Liver (tissue), 8 donors: ENCODE measurements at regions not wholly inside any gene's neighbourhood (a gene's known extent, or its start where the extent isn't known, plus 50 kb on each side); places are given as distances from the start of the nearest gene placed in this dataset.

ENCODE experiments used
- DNase-seq: peaks from one replicate; pipeline ENCODE4 v3.0.0-alpha.2; 2017; ENCODE audit warnings: low spot score
- H3K27ac ChIP-seq, 2 donors: one replicate each; pipeline ENCODE4 v1.7.0; 2013; ENCODE audit warnings: inconsistent platforms in 2 of 2, low read length in 2 of 2, control low read depth in 1 of 2, low read depth in 1 of 2, mild to moderate bottlenecking in 1 of 2
- H3K27me3 ChIP-seq, 4 donors: one replicate each; pipeline versions ENCODE4 v1.6.1 to v1.7.0; 2013; ENCODE audit warnings: low read length in 3 of 4, inconsistent platforms in 1 of 4, mild to moderate bottlenecking in 1 of 4, moderate library complexity in 1 of 4; ENCODE audit not compliant: control insufficient read depth in 4 of 4, insufficient read depth in 4 of 4
- H3K36me3 ChIP-seq, 4 donors: one replicate each; pipeline versions ENCODE4 v1.6.1 to v1.7.0; 2013; ENCODE audit warnings: low read length in 3 of 4, mild to moderate bottlenecking in 3 of 4, low read depth in 1 of 4, moderate library complexity in 1 of 4; ENCODE audit not compliant: control insufficient read depth in 4 of 4, insufficient read depth in 3 of 4
- H3K4me1 ChIP-seq, 4 donors: one replicate each; pipeline versions ENCODE4 v1.6.1 to v1.7.0; 2013; ENCODE audit warnings: low read length in 3 of 4, mild to moderate bottlenecking in 3 of 4, moderate library complexity in 1 of 4; ENCODE audit not compliant: control insufficient read depth in 4 of 4, insufficient read depth in 4 of 4
- H3K4me3 ChIP-seq, 3 donors: one replicate each; pipeline versions ENCODE4 v1.6.1 to v1.7.0; 2013; ENCODE audit warnings: low read length in 3 of 3, control low read depth in 1 of 3, low read depth in 1 of 3, mild to moderate bottlenecking in 1 of 3
- H3K9ac ChIP-seq, 2 donors: one replicate each; pipeline ENCODE4 v1.7.0; 2013; ENCODE audit warnings: low read length in 2 of 2, mild to moderate bottlenecking in 2 of 2, moderate library complexity in 2 of 2, control low read depth in 1 of 2, low read depth in 1 of 2
- H3K9me3 ChIP-seq, 4 donors: one replicate each; pipeline versions ENCODE4 v1.6.1 to v1.7.0; 2013; ENCODE audit warnings: low read length in 3 of 4; ENCODE audit not compliant: control insufficient read depth in 4 of 4
- EGR1 ChIP-seq, 2 donors: IDR thresholded peaks; 2 replicates each; pipeline ENCODE4 v1.6.1; 2016 to 2018; ENCODE audit warnings: antibody characterized with exemption in 2 of 2, low read depth in 2 of 2
- GABPA ChIP-seq, 2 donors: IDR thresholded peaks in 1 of 2; conservative IDR thresholded peaks in 1 of 2; 2 replicates each; pipeline ENCODE4 v1.6.1; 2016; ENCODE audit warnings: antibody characterized with exemption in 2 of 2, mild to moderate bottlenecking in 1 of 2, moderate library complexity in 1 of 2
- HNF4A ChIP-seq, 2 donors: conservative IDR thresholded peaks; 2 replicates each; pipeline ENCODE4 v1.6.1; 2016; ENCODE audit warnings: antibody characterized with exemption in 2 of 2, mild to moderate bottlenecking in 2 of 2
- HNF4G ChIP-seq: IDR thresholded peaks from 2 replicates; pipeline ENCODE4 v1.6.1; 2016; ENCODE audit warnings: antibody characterized with exemption
- JUND ChIP-seq, 2 donors: IDR thresholded peaks; 2 replicates each; pipeline ENCODE4 v1.6.1; 2016; ENCODE audit warnings: antibody characterized with exemption in 2 of 2
- NR2F2 ChIP-seq: IDR thresholded peaks from 2 replicates; pipeline ENCODE4 v1.6.1; 2016; ENCODE audit warnings: antibody characterized with exemption
- RAD21 ChIP-seq, 2 donors: IDR thresholded peaks; 2 replicates each; pipeline ENCODE4 v1.6.1; 2016; ENCODE audit warnings: antibody characterized with exemption in 2 of 2, mild to moderate bottlenecking in 2 of 2
- SP1 ChIP-seq: IDR thresholded peaks from 2 replicates; pipeline ENCODE4 v1.6.1; 2018; ENCODE audit warnings: antibody characterized with exemption, mild to moderate bottlenecking
- TAF1 ChIP-seq: conservative IDR thresholded peaks from 2 replicates; pipeline ENCODE4 v1.6.1; 2016; ENCODE audit warnings: antibody characterized with exemption, mild to moderate bottlenecking
- YY1 ChIP-seq: IDR thresholded peaks from 2 replicates; pipeline ENCODE4 v1.6.1; 2016; ENCODE audit warnings: antibody characterized with exemption, mild to moderate bottlenecking
- WGBS: extraction: QIAGEN DNeasy Blood & Tissue Kit; methylation state at CpG from one replicate; pipeline ENCODE4 v1.1.7; 2013; 5-methylcytosine and 5-hydroxymethylcytosine counted together
- TF ChIP-seq, protein P1 (sequence below): IDR thresholded peaks from 2 replicates; pipeline ENCODE4 v1.6.1; 2016; ENCODE audit warnings: antibody characterized with exemption
- TF ChIP-seq, protein P2 (sequence below): IDR thresholded peaks from 2 replicates; pipeline ENCODE4 v1.6.1; 2016; ENCODE audit warnings: antibody characterized with exemption, mild to moderate bottlenecking
- TF ChIP-seq, protein P3 (sequence below): IDR thresholded peaks from 2 replicates; pipeline ENCODE4 v1.6.1; 2016; ENCODE audit warnings: antibody characterized with exemption
- TF ChIP-seq, protein P4 (sequence below): IDR thresholded peaks from 2 replicates; pipeline ENCODE4 v1.6.1; 2016; ENCODE audit warnings: antibody characterized with exemption
- TF ChIP-seq, protein P5 (sequence below): fragments of 150-350 bp; IDR thresholded peaks from 2 replicates; pipeline ENCODE4 v1.5.1; 2017; ENCODE audit warnings: improper control_type of control experiment, low read depth, low read length; ENCODE audit not compliant: missing input control
- donor health status: healthy.
- donor health status: healthy.
- donor health status: healthy.
- donor health status: healthy.
- donor health status: healthy.

DNA sequence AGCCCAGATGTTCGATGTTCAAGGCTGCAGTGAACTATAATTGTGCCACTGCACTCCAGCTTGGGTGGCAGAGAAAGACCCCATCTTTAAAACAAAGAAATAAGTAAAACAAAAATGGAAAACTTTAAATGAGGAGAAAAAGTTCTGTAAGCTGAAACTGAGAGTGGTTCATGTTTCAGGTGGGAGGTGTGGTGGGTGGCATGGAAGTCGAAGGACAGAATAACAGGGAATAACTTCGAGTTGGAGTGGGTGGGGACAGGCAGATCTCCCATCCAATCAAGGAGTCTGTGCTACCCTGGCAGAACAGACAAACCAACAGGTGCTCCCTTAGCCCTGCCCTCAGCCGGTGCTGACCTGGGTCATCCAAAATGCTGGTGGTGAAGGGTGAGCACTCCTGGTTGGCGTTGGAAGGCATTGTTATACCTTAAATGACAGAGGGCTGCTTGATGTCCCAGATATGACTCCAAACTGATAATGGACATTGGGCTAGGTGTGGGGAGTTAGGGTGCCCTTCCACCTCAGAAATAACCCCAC is 328.4 kb downstream of the DYSF start:
- Histone ChIP-seq H3K4me1 (no peaks in the 10 kb centered on the region), H3K9ac (no peak overlapping the region), H3K27ac (no peak overlapping the region), H3K27me3 (no peaks in the 10 kb centered on the region), H3K4me3 (no peak overlapping the region), H3K9me3 (no peaks in the 10 kb centered on the region), H3K36me3 (no peaks in the 10 kb centered on the region)
- TF ChIP-seq JUND (IDR thresholded peaks at IDR 0.05) (no peak), EGR1 (IDR thresholded peaks at IDR 0.05; ENCODE audit: low read depth in 2 of 2) (no peak), TAF1 (no peak), RAD21 (IDR thresholded peaks at IDR 0.05) (no peak), GABPA (IDR thresholded peaks at IDR 0.05 in 1 of 2, conservative IDR thresholded peaks at IDR 0.05 in 1 of 2) (no peak)
- TF ChIP-seq, protein P1, sequence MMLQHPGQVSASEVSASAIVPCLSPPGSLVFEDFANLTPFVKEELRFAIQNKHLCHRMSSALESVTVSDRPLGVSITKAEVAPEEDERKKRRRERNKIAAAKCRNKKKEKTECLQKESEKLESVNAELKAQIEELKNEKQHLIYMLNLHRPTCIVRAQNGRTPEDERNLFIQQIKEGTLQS = no peak
- TF ChIP-seq, protein P2, sequence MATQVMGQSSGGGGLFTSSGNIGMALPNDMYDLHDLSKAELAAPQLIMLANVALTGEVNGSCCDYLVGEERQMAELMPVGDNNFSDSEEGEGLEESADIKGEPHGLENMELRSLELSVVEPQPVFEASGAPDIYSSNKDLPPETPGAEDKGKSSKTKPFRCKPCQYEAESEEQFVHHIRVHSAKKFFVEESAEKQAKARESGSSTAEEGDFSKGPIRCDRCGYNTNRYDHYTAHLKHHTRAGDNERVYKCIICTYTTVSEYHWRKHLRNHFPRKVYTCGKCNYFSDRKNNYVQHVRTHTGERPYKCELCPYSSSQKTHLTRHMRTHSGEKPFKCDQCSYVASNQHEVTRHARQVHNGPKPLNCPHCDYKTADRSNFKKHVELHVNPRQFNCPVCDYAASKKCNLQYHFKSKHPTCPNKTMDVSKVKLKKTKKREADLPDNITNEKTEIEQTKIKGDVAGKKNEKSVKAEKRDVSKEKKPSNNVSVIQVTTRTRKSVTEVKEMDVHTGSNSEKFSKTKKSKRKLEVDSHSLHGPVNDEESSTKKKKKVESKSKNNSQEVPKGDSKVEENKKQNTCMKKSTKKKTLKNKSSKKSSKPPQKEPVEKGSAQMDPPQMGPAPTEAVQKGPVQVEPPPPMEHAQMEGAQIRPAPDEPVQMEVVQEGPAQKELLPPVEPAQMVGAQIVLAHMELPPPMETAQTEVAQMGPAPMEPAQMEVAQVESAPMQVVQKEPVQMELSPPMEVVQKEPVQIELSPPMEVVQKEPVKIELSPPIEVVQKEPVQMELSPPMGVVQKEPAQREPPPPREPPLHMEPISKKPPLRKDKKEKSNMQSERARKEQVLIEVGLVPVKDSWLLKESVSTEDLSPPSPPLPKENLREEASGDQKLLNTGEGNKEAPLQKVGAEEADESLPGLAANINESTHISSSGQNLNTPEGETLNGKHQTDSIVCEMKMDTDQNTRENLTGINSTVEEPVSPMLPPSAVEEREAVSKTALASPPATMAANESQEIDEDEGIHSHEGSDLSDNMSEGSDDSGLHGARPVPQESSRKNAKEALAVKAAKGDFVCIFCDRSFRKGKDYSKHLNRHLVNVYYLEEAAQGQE = no peak
- TF ChIP-seq, protein P3, sequence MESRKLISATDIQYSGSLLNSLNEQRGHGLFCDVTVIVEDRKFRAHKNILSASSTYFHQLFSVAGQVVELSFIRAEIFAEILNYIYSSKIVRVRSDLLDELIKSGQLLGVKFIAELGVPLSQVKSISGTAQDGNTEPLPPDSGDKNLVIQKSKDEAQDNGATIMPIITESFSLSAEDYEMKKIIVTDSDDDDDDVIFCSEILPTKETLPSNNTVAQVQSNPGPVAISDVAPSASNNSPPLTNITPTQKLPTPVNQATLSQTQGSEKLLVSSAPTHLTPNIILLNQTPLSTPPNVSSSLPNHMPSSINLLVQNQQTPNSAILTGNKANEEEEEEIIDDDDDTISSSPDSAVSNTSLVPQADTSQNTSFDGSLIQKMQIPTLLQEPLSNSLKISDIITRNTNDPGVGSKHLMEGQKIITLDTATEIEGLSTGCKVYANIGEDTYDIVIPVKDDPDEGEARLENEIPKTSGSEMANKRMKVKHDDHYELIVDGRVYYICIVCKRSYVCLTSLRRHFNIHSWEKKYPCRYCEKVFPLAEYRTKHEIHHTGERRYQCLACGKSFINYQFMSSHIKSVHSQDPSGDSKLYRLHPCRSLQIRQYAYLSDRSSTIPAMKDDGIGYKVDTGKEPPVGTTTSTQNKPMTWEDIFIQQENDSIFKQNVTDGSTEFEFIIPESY = no peak
- 85% methylated on average over 5 of the region's 5 CpGs for WGBS
- peak; percentile 21 for DNase-seq

DNA sequence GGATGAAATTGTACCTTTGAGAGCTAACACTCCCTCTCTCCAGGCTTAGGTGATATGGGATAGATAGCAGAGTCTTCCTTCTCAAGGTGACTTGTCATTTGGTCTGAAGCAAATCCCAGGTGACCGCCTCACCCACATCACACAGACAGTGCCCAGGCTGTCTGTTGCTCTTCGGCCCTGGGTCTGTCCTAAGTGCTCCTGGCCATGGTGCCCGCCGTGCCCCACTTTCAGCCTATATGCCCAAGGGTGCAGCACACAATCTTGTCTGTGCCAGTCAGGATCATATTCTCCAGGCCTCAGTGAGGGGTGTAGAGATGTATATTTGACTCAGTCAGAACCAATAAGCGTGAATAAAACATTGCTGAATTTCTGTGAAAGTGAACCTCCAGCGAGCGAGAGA is 326.8 kb downstream of the DYSF start:
- Histone ChIP-seq H3K4me1 (no peaks in the 10 kb centered on the region), H3K27me3 (no peaks in the 10 kb centered on the region), H3K9ac (no peak overlapping the region), H3K9me3 (no peaks in the 10 kb centered on the region), H3K36me3 (no peaks in the 10 kb centered on the region), H3K27ac (no peak overlapping the region), H3K4me3 (no peak overlapping the region)
- DNase-seq = no peak
- WGBS = 87% methylated on average over 7 of the region's 7 CpGs
- TF ChIP-seq RAD21 (IDR thresholded peaks at IDR 0.05) = no peak
- TF ChIP-seq TAF1 = no peak
- TF ChIP-seq SP1 = no peak
- no peak for TF ChIP-seq YY1
- TF ChIP-seq HNF4G = no peak
- TF ChIP-seq GABPA (IDR thresholded peaks at IDR 0.05 in 1 of 2, conservative IDR thresholded peaks at IDR 0.05 in 1 of 2) = no peak
- no peak for TF ChIP-seq NR2F2
- TF ChIP-seq, protein P4, sequence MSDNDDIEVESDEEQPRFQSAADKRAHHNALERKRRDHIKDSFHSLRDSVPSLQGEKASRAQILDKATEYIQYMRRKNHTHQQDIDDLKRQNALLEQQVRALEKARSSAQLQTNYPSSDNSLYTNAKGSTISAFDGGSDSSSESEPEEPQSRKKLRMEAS = no peak
- TF ChIP-seq, protein P1 = no peak
- TF ChIP-seq, protein P5, sequence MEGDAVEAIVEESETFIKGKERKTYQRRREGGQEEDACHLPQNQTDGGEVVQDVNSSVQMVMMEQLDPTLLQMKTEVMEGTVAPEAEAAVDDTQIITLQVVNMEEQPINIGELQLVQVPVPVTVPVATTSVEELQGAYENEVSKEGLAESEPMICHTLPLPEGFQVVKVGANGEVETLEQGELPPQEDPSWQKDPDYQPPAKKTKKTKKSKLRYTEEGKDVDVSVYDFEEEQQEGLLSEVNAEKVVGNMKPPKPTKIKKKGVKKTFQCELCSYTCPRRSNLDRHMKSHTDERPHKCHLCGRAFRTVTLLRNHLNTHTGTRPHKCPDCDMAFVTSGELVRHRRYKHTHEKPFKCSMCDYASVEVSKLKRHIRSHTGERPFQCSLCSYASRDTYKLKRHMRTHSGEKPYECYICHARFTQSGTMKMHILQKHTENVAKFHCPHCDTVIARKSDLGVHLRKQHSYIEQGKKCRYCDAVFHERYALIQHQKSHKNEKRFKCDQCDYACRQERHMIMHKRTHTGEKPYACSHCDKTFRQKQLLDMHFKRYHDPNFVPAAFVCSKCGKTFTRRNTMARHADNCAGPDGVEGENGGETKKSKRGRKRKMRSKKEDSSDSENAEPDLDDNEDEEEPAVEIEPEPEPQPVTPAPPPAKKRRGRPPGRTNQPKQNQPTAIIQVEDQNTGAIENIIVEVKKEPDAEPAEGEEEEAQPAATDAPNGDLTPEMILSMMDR = no peak
- no peak for TF ChIP-seq HNF4A (conservative IDR thresholded peaks at IDR 0.05)
